Naive thymus-derived CD4-positive, alpha-beta T cell (primary cell): ENCODE measurements at regions not wholly inside any gene's neighbourhood (a gene's known extent, or its start where the extent isn't known, plus 50 kb on each side); places are given as distances from the start of the nearest gene placed in this dataset.
"Not testable (repeated sequence)": the region's sequence is repeated elsewhere in the genome, so short reads cannot be mapped to it uniquely, and the experiment has no call there.

ENCODE experiments used
- ATAC-seq: fragments of 150-1000 bp; cut with Tn5 transposase; 2 replicates; pipeline ENCODE4 v1.10.0; 2021; ENCODE audit warnings: mild to moderate bottlenecking, moderate library complexity
- CTCF ChIA-PET: fragments of 350-600 bp; sonication (Branson Sonifier 250); formaldehyde crosslinking; loops from one replicate; lab custom pipeline; 2021; ENCODE audit warnings: antibody characterized with exemption; lab: Charles Lee
- POLR2A ChIA-PET: fragments of 350-600 bp; sonication (Branson Sonifier 250); formaldehyde crosslinking; loops from one replicate; lab custom pipeline; 2021; ENCODE audit warnings: antibody characterized with exemption, inconsistent platforms; lab: Charles Lee
- DNase-seq, 9 donors: peaks; one replicate each; pipeline versions ENCODE4 v3.0.0 to v3.0.0-alpha.2; 2020 to 2022; ENCODE audit warnings: mixed read lengths in 1 of 9
- H3K27ac ChIP-seq: one replicate; pipeline ENCODE4 v1.7.0; 2013; ENCODE audit warnings: mild to moderate bottlenecking, low read depth, low read length, moderate library complexity
- H3K27me3 ChIP-seq, 2 donors: one replicate each; pipeline ENCODE4 v1.7.0; 2013; ENCODE audit warnings: low read length in 2 of 2, mild to moderate bottlenecking in 2 of 2, moderate library complexity in 2 of 2; ENCODE audit not compliant: control insufficient read depth in 2 of 2, insufficient read depth in 2 of 2
- H3K36me3 ChIP-seq, 3 experiments: 1 replicate in 2 of 3; 2 replicates in 1 of 3; pipeline ENCODE4 v1.7.0; 2013; ENCODE audit warnings: low read length in 3 of 3, mild to moderate bottlenecking in 3 of 3, moderate library complexity in 1 of 3; ENCODE audit not compliant: insufficient read depth in 3 of 3, control insufficient read depth in 2 of 3
- H3K4me1 ChIP-seq, 2 donors: one replicate each; pipeline ENCODE4 v1.7.0; 2013; ENCODE audit warnings: low read length in 2 of 2, mild to moderate bottlenecking in 2 of 2, moderate library complexity in 1 of 2; ENCODE audit not compliant: control insufficient read depth in 2 of 2, insufficient read depth in 2 of 2
- H3K4me3 ChIP-seq: 2 replicates; pipeline ENCODE4 v1.7.0; 2013; ENCODE audit warnings: mild to moderate bottlenecking, low read length
- H3K9me3 ChIP-seq, 3 experiments: 1 replicate in 2 of 3; 2 replicates in 1 of 3; pipeline ENCODE4 v1.7.0; 2013; ENCODE audit warnings: low read length in 3 of 3; ENCODE audit not compliant: control insufficient read depth in 2 of 3
- H3K27ac Mint-ChIP-seq, 9 donors: one replicate each; pipeline ENCODE4 v1.8.0; 2020 to 2022; ENCODE audit warnings: mixed read lengths in 9 of 9, mild to moderate bottlenecking in 8 of 9, moderate library complexity in 5 of 9, inconsistent platforms in 2 of 9
- H3K27me3 Mint-ChIP-seq, 5 donors: one replicate each; pipeline ENCODE4 v1.8.0; 2021 to 2022; ENCODE audit warnings: mixed read lengths in 5 of 5, mild to moderate bottlenecking in 1 of 5
- H3K36me3 Mint-ChIP-seq, 5 donors: one replicate each; pipeline ENCODE4 v1.8.0; 2020 to 2022; ENCODE audit warnings: mixed read lengths in 5 of 5, mild to moderate bottlenecking in 3 of 5, inconsistent platforms in 1 of 5
- H3K4me1 Mint-ChIP-seq, 7 donors: one replicate each; pipeline ENCODE4 v1.8.0; 2020 to 2022; ENCODE audit warnings: mixed read lengths in 7 of 7, mild to moderate bottlenecking in 3 of 7, inconsistent platforms in 1 of 7
- H3K4me3 Mint-ChIP-seq, 10 donors: one replicate each; pipeline ENCODE4 v1.8.0; 2020 to 2022; ENCODE audit warnings: mild to moderate bottlenecking in 10 of 10, mixed read lengths in 10 of 10, moderate library complexity in 6 of 10, inconsistent platforms in 2 of 10
- H3K9me3 Mint-ChIP-seq, 11 donors: one replicate each; pipeline ENCODE4 v1.8.0; 2020 to 2022; ENCODE audit warnings: mixed read lengths in 11 of 11, mild to moderate bottlenecking in 4 of 11, inconsistent platforms in 1 of 11, moderate library complexity in 1 of 11
- intact Hi-C, 2 donors: fragments of 100-400 bp; cut with micrococcal nuclease; formaldehyde crosslinking; loops; one replicate each; pipeline ENCODE4 v1.15.1; 2023

GRCh38 chr9:65566018-65566417, 109.7 kb upstream of the ZNG1E start:
- ATAC-seq, H3K27me3 ChIP-seq, intact Hi-C loops, H3K36me3 ChIP-seq, H3K9me3 ChIP-seq, H3K27ac ChIP-seq, H3K4me3 Mint-ChIP-seq, DNase-seq, H3K27me3 Mint-ChIP-seq, H3K4me1 Mint-ChIP-seq, CTCF ChIA-PET, H3K36me3 Mint-ChIP-seq, H3K27ac Mint-ChIP-seq, POLR2A ChIA-PET, H3K4me3 ChIP-seq, H3K4me1 ChIP-seq: not testable (repeated sequence)
- peaks cover 0 to 11% (median 4%) of the 10 kb centered on the region in 11 donors for H3K9me3 Mint-ChIP-seq

- H3K36me3 Mint-ChIP-seq, DNase-seq, H3K36me3 ChIP-seq, H3K4me3 ChIP-seq, H3K9me3 Mint-ChIP-seq, CTCF ChIA-PET, ATAC-seq, H3K4me3 Mint-ChIP-seq, H3K4me1 Mint-ChIP-seq, H3K4me1 ChIP-seq, intact Hi-C loops, H3K27ac ChIP-seq, H3K9me3 ChIP-seq, POLR2A ChIA-PET, H3K27me3 Mint-ChIP-seq, H3K27me3 ChIP-seq, H3K27ac Mint-ChIP-seq: not testable (repeated sequence)
Measured at GRCh38 chr9:65519018-65519417, 156.7 kb upstream of the ZNG1E start.

- POLR2A ChIA-PET, H3K36me3 Mint-ChIP-seq: not testable (repeated sequence)
Measured at GRCh38 chr9:65514465-65514864, 161.3 kb upstream of the ZNG1E start.

GRCh38 chr9:65507897-65508296, 167.8 kb upstream of the ZNG1E start:
- H3K36me3 ChIP-seq, DNase-seq, H3K9me3 ChIP-seq, H3K4me3 Mint-ChIP-seq, H3K4me1 Mint-ChIP-seq, H3K27me3 ChIP-seq, CTCF ChIA-PET, H3K27ac Mint-ChIP-seq, H3K36me3 Mint-ChIP-seq, H3K4me3 ChIP-seq, H3K27me3 Mint-ChIP-seq, POLR2A ChIA-PET, H3K4me1 ChIP-seq, intact Hi-C loops, H3K27ac ChIP-seq, ATAC-seq, H3K9me3 Mint-ChIP-seq: not testable (repeated sequence)

More at GRCh38 chr9:65514465-65514864, 161.3 kb upstream of the ZNG1E start:
- H3K9me3 ChIP-seq, H3K4me3 ChIP-seq, H3K27me3 ChIP-seq, H3K27ac Mint-ChIP-seq, H3K9me3 Mint-ChIP-seq, H3K36me3 ChIP-seq, H3K4me3 Mint-ChIP-seq, H3K4me1 ChIP-seq, CTCF ChIA-PET, intact Hi-C loops, H3K27ac ChIP-seq, DNase-seq, ATAC-seq, H3K27me3 Mint-ChIP-seq, H3K4me1 Mint-ChIP-seq: not testable (repeated sequence)

- H3K9me3 ChIP-seq, H3K36me3 Mint-ChIP-seq, H3K4me3 ChIP-seq, CTCF ChIA-PET, H3K27ac Mint-ChIP-seq, H3K27ac ChIP-seq, POLR2A ChIA-PET, H3K36me3 ChIP-seq, DNase-seq, H3K4me1 Mint-ChIP-seq, H3K4me1 ChIP-seq, H3K27me3 ChIP-seq, ATAC-seq, H3K27me3 Mint-ChIP-seq, intact Hi-C loops, H3K4me3 Mint-ChIP-seq: not testable (repeated sequence)
- peaks cover 0 to 10% (median 2%) of the 10 kb centered on the region in 11 donors for H3K9me3 Mint-ChIP-seq
Measured at GRCh38 chr9:65504686-65505085, 171.0 kb upstream of the ZNG1E start.

- H3K27ac Mint-ChIP-seq, DNase-seq, H3K4me3 Mint-ChIP-seq, H3K36me3 ChIP-seq, H3K27ac ChIP-seq, POLR2A ChIA-PET, CTCF ChIA-PET, intact Hi-C loops, H3K36me3 Mint-ChIP-seq, H3K4me1 ChIP-seq, H3K4me1 Mint-ChIP-seq, H3K27me3 Mint-ChIP-seq, H3K4me3 ChIP-seq, H3K9me3 ChIP-seq, H3K27me3 ChIP-seq, ATAC-seq: not testable (repeated sequence)
- peaks cover 0 to 10% (median 2%) of the 10 kb centered on the region in 11 donors for H3K9me3 Mint-ChIP-seq
Measured at GRCh38 chr9:65503696-65504095, 172.0 kb upstream of the ZNG1E start.

- H3K4me1 ChIP-seq, H3K27me3 Mint-ChIP-seq, H3K27ac ChIP-seq, CTCF ChIA-PET, ATAC-seq, H3K27me3 ChIP-seq, intact Hi-C loops, POLR2A ChIA-PET, H3K9me3 ChIP-seq, H3K36me3 Mint-ChIP-seq, H3K27ac Mint-ChIP-seq, H3K4me3 ChIP-seq, DNase-seq, H3K4me1 Mint-ChIP-seq, H3K4me3 Mint-ChIP-seq, H3K36me3 ChIP-seq: not testable (repeated sequence)
- peaks cover 0 to 10% (median 4%) of the 10 kb centered on the region in 11 donors for H3K9me3 Mint-ChIP-seq
Measured at GRCh38 chr9:65482890-65483289, 192.8 kb upstream of the ZNG1E start.
